ENCODE measurements at regions not wholly inside any gene's neighbourhood (a gene's known extent, or its start where the extent isn't known, plus 50 kb on each side); places are given as distances from the start of the nearest gene placed in this dataset.

GRCh38 chr2:175745911-175746310 lies 256.2 kb downstream of the LNPK start:
- TF ChIP-seq CTCF (conservative IDR thresholded peaks at IDR 0.05; ENCODE audit: low read depth, low read length), result no peak
- H3K4me3 ChIP-seq (ENCODE audit: low read depth, low read length), result no peak overlapping the region
- DNase-seq (ENCODE audit: low read depth), result no peak

DNA sequence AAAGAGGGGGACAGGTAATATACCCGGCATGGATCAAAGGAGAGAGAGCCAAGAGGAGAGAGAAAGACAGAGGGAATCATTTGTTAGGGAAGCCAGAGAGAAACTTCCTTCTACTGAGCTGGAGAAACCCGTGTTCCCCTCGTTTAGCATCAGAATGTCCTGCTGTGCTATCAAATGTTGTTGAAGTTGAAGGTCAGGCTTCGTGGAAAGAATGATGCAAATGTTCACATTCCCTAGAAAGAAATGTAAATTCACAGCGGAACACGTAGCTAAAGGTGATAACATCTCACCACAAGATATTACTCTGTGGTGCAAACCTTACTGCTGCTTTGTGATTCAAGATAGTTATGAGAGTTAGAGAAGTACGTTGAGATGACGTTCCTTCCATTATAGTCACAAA lies 258.1 kb downstream of the LNPK start:
- TF ChIP-seq CTCF (conservative IDR thresholded peaks at IDR 0.05; ENCODE audit: low read depth, low read length), result no peak
- DNase-seq (ENCODE audit: low read depth), result peak; percentile 16
- no peak overlapping the region for H3K4me3 ChIP-seq (ENCODE audit: low read depth, low read length)

- H3K4me3 ChIP-seq (ENCODE audit: low read depth, low read length), result no peak overlapping the region
- DNase-seq (ENCODE audit: low read depth), result no peak
- no peak for TF ChIP-seq CTCF (conservative IDR thresholded peaks at IDR 0.05; ENCODE audit: low read depth, low read length)
Observed at GRCh38 chr2:175743011-175743410, 259.1 kb downstream of the LNPK start.

DNA sequence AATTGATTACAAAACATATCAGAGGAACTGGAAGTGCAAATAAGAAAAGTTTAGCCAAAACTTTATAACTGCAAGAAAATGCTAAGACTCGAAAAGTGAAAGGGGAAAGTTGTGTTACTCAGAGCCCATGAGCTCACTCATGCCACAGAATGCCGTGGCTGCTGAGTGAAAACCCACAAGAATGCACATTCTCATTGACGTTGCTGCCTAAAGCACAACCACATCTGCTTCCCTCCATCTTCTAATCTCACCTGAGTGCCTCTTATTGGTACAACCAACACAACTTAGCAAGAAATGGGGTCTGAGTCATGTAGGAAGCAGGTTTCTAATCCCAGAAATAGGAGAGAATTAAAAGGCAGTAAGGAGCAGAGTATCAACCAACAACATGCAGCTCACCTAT lies 259.7 kb downstream of the LNPK start:
- TF ChIP-seq CTCF (conservative IDR thresholded peaks at IDR 0.05; ENCODE audit: low read depth, low read length), result no peak
- peak; percentile 4 for DNase-seq (ENCODE audit: low read depth)

DNA sequence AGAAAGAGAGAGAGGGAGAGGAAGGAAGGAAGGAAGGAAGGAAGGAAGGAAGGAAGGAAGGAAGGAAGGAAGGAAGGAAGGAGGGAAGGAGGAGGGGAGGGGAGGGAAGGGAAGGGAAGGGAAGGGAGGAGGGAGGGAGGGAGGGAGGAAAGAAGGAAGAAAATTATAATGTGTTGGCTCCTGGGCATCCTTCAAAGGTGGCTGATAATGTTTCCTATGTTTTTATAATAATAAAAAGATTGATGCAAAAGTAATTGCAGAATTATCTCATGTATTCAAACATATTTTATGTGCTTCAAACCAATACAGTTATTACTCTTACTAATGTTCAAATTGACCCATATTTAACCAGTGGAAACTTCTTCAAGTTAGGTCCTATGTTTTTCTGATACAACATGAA lies 260.9 kb downstream of the LNPK start:
- no peak overlapping the region for H3K4me3 ChIP-seq (ENCODE audit: low read depth, low read length)
- DNase-seq (ENCODE audit: low read depth), result no peak
- no peak for TF ChIP-seq CTCF (conservative IDR thresholded peaks at IDR 0.05; ENCODE audit: low read depth, low read length)

More for the DNA sequence above, 259.7 kb downstream of the LNPK start:
- no peak overlapping the region for H3K4me3 ChIP-seq (ENCODE audit: low read depth, low read length)

DNA sequence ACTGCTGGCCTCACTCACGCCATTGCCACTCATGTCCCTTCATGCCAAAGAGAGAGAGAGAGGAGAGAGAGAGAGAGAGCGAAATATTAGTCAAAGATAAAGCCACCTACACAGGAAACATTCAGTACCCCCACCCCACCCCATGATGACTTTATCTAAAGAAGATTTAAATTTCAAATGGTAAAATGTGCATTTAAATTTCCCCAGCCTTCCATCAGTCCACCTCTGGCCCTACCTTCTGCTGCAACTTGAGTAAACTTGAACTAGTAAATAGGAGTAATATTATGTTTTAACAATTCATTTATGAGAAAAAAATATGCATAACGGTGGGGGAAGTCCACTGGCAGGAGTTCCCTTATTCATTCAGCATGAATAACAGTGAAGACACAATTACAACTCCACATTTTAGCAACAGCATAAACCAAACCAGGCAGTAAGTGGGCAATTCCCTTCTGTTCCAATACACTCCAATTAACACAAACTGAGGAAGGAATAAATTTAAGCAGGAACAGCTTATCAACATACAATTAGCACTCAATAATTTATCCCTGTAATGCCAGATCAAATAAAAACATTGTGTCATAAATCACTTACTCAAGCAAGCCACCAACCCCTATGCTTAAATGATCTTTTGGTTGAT lies 264.2 kb downstream of the LNPK start:
- no peak for TF ChIP-seq CTCF (conservative IDR thresholded peaks at IDR 0.05; ENCODE audit: low read depth, low read length)
- DNase-seq (ENCODE audit: low read depth), result no peak
- no peak overlapping the region for H3K4me3 ChIP-seq (ENCODE audit: low read depth, low read length)

- TF ChIP-seq CTCF (conservative IDR thresholded peaks at IDR 0.05; ENCODE audit: low read depth, low read length), result no peak
- DNase-seq (ENCODE audit: low read depth), result no peak
- H3K4me3 ChIP-seq (ENCODE audit: low read depth, low read length), result no peak overlapping the region
Observed at GRCh38 chr2:175734686-175735085, 267.4 kb downstream of the LNPK start.
